Smooth muscle cell of the brain vasculature (primary cell): ENCODE measurements at regions not wholly inside any gene's neighbourhood (a gene's known extent, or its start where the extent isn't known, plus 50 kb on each side); places are given as distances from the start of the nearest gene placed in this dataset.
A peak's percentile ranks its signal among the peaks of the same experiment; 100 is the strongest.

Experiments used
- DNase-seq: peaks from one replicate; pipeline ENCODE4 v3.0.0-alpha.2; 2012; ENCODE audit warnings: low read depth, low spot score

DNA sequence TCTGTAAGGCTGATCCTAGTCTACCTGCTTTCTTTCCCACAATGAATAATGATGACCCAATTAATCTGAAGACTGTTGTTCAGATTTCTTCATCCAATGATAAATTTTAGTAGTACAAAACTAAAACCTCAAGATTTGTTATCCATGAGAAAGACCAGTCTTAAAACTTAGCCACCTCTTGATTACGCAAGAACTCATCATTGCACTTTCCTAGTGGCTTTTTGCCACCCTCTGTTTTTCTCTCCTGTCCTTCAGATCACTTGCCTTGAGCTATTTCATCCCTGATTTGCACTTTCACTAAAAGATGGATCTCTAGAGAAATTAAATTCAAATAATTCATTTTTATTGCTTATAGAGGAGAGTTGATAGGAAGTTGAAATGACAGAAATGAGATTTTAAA, 142.7 kb upstream of the RBMS3 start:
- no peak for DNase-seq

- no peak for DNase-seq
These were observed 140.2 kb upstream of the RBMS3 start for GRCh38 chr3:29140666-29141065.

DNA sequence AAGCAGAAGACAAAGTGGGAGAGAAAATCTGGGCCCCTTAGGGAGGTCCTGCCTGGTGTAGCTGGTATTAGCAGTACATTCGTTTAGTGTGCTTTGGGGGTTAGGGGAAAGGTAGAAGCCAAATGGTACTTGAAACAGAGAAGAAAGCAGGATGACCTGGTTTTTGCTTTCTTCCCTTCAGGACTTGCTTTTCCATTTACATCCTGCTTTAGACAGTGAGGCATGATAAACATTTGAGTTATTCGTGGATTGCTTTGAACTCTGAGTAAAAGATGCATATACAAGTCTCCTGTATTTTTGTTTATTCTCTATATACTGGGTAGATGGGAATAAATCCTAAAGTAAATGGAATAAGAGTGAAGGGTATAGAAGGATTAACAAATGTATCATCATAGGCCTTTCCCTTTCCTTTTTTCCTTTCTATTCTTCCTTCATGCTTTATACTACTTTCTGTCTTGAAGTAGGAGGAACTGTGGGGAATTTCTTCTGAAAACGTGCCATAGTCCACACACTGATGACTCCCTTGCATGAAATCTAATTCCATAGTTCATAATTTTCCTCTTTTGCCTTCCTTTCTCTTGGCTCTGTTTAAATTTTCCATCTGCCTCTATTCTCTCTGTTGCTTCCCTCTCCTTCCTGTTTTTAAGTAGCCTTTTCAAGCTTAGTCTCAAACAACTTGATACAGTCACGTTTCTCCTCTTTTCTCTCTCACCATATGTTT, 139.5 kb upstream of the RBMS3 start:
- DNase-seq, result no peak

GRCh38 chr3:29141918-29142275, 139.0 kb upstream of the RBMS3 start:
- DNase-seq, result no peak

DNA sequence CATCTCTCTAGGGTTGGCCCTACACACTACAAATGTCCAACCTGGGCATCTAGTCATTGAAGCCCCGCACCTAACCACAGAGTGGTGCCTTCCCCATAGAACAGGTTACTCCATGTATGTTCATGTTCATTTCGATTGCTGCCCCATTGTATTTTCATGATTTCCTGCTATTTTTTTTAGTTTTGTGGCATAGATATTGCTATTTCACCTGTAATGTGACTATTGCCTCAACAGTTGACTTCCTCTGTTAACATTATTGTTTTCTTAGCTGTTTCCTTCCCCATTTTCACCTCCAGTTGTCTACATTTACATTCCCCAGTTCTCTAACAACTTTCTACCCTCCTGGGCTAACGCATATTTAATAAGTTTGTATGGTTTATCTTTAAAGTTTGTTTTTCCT, 137.7 kb upstream of the RBMS3 start:
- no peak for DNase-seq

- DNase-seq, result no peak
These were observed 136.5 kb upstream of the RBMS3 start for GRCh38 chr3:29144361-29144760.

DNA sequence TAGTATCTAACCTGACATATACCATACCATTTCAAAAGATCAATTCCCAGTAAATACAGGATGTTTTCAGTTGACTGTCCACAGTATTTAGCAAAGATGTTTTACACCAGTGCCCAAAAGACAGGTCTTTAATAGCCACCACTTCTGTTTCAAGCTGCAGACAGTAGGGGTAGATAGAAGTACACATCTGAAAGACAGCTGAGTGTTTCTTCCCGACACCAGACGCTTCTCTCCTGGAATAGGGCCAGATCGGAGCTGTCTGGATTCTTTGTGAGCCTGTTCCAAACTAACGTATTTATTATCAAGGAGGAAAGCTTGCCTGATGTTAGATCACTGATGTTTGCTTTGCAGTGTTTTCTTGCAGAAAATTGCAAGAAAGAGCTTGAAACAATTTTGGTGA, 136.1 kb upstream of the RBMS3 start:
- peak; percentile 64 for DNase-seq

GRCh38 chr3:29145360-29145759, 135.5 kb upstream of the RBMS3 start:
- no peak for DNase-seq

DNA sequence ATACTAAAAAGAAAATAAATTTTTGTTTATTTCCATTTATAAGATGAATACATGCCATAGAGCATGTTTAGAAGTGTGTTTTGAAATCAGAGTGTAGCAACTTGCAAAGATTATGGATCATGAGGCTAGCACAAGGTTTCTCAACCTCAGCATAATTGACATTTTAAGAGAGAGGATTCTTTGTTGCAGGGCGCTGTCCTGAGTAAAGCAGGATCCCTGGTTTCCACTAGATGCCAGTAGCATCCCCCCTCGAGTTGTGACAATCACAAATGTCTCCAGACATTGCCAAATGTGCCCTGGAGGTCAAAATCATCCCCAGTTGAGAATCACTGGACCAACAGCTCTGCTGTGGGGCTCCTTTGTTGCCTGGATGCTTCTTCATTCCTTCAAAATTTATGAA, 128.5 kb upstream of the RBMS3 start:
- DNase-seq, result no peak

DNA sequence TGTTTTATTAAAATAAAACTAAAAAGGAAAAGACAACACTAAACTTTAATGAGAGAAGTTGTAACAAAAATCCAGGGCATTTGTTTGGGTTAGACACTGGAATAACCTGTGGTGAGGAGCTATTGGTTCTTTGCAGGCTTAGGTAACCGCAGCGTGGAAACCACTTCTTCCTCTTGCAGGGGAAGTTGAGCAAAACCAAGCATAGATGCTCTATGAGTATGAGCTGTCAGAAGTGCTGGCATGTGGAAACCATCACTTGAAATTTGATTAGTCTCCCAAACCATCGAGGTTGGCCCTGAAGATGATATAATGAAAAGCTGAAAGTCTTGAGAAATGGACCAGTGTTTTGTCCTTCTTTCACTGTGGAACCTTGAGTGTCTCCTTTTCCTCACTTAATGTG, 127.1 kb upstream of the RBMS3 start:
- no peak for DNase-seq

- no peak for DNase-seq
These were observed 124.7 kb upstream of the RBMS3 start for GRCh38 chr3:29156086-29156715.

GRCh38 chr3:29164825-29165224, 116.0 kb upstream of the RBMS3 start:
- DNase-seq, result no peak

GRCh38 chr3:29167180-29167579, 113.7 kb upstream of the RBMS3 start:
- DNase-seq, result no peak

DNA sequence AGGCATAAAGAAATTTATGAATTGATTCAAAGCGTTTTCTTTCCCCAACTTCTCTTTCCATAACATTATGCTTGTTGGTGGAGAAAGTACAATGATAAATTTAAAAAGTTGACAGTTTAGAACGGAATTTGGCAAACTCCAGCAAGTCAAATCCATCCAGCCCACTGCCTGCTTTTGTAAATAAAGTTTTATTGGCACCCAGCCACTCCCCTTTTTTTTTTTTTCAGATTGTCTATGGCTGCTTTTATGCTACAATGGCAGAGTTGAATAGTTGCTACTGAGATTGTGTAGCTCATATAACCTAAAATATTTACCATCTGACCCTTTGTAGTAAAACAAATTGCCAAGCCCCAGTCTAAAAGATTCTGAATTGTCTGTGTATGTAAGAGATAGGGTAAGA, 112.8 kb upstream of the RBMS3 start:
- DNase-seq, result no peak

DNA sequence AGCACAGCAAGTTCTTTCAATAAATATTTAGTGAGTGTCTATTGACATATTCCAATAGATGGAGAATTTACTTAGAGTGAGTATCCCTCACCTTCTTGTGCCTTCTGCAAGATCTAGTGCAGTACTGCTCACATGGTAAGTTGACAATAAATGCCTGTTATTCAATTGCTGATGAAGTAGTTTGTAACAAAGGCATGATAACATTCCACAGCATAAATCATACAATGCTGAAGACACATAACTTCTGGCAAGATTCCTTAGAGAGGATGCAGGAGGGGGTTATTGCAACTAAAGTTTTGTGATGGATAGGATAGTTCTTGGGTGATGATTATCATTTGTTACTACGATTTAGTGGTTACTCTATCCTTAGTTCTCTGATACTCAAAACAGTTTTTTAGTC, 112.2 kb upstream of the RBMS3 start:
- no peak for DNase-seq

GRCh38 chr3:29169451-29169850, 111.4 kb upstream of the RBMS3 start:
- DNase-seq, result no peak

DNA sequence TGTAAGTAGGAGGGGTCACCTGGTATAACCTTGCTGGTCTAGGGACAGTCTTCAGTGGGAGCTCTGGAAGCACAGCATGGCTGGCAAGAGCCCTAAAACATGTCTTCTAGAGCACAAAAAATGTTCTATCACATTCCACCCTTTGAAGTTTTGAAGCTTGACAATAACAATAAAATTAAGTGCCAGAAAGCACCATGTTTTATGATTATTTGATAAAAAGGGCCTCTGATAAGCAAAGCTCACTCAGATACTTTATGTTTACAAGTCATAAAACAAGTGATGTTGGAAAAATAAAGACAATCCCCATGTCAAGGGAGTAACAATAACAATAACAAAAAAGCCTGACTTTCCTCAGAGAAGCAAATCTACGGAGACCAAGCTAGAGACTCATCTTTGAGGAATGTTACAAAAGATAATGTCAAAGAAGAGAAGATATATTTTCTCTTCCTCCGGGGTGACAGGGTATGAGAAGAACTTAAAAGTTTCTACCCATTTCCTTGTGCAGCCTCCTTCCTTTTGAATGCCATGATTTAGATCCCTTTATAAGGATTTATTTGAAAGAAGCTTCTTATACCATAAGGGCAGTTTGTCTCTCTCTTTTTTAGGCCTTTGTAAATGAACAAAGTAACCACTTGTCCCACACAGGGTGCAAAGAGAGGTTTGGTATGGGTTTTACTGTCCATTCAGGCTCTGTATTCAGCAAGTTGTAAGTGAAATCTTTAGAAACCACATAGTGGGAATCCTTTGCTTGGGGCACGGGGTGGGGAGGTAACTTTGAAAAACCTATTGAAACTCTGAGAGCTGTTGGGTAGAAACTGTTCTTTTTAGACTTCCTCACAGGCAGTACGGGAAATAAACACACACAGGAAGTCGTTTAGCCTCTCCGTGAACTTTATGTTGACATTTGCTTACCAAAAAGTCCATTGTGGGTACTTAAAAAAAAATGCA, 109.6 kb upstream of the RBMS3 start:
- no peak for DNase-seq

DNA sequence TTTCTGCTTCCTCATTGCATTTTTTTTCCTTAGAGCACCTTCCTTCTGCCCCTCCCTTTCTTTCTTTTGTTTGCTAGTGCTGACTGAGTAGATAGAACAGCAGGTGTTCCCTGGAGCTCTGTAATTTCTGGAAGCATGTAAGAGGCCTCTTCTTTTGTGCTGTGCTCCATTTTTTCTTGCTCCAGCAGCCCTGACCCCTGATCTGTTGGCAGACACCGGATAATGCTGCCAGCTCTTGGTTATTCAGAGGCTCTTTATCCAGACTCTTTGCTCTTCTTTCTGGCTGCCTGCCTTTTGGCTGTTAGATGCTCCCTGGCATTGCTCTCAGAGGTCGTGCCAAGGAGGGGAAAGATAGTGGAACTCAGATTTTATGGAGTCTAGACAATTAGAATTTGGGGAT, 104.4 kb upstream of the RBMS3 start:
- no peak for DNase-seq

DNA sequence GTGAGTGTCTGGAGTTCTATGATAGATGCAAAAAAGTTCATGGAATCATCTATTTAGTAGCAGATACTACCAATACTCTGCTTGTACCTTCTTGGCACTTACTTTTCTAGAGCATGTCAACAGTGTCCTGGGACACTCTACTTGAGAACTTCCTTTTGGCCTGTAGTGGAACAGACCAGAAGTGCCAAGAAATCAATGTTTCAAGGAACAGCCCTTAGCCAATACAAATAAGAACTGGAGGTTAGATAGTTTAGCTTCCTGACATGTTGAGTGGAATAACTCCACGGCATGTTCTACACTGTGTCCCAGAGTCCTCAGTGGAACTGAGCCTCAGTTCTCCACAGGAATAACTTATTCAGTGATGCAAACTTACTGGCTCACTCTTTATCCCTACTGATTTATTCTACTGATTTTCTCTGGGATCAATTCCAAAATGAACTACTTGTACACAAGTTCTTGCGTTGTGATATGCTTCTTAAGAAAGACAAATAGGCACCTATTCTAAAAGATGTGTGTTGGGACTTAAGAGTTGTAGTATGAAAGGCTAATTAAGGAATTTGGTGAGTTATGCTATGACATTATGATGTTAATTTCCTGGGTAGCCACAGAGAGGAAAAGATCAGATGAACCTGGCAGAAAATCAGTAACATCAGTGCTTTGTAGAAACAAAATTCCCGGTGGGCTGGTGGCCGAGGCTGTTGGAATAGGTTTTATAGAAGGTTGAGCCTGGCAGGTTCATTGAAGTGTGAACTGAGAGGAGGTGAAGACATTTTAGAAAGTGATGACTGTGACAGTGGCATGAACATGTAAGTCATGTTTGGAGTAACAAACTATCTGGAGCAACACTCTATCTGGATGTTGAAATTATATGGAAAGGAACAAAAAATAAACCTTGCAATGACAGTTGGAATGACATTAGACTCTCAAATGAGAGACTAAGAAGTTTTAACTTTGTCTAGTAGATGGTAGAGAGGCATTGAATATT, 101.8 kb upstream of the RBMS3 start:
- DNase-seq, result no peak

- DNase-seq, result no peak
These were observed 99.6 kb upstream of the RBMS3 start for GRCh38 chr3:29181149-29181780.

DNA sequence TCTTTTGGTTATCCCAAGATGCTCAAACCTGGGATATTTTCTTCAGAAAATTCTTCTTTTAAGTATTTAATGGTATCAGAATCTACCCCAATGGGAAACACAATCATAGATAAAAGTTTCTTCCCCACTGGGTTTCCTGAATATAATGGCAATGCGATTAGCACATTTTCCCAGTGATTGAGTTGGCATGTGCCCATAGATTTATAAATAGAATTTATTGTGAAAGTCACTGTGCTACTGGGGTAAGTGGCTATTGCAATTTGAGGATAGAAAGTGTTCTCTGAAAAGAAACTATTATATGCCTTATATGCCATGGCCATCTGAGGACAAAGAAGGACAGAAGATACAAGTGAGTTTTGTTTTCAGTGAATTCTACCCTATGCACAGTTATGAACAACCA, 99.0 kb upstream of the RBMS3 start:
- no peak for DNase-seq
